ENCODE measurements at regions not wholly inside any gene's neighbourhood (a gene's known extent, or its start where the extent isn't known, plus 50 kb on each side); places are given as distances from the start of the nearest gene placed in this dataset.

DNA sequence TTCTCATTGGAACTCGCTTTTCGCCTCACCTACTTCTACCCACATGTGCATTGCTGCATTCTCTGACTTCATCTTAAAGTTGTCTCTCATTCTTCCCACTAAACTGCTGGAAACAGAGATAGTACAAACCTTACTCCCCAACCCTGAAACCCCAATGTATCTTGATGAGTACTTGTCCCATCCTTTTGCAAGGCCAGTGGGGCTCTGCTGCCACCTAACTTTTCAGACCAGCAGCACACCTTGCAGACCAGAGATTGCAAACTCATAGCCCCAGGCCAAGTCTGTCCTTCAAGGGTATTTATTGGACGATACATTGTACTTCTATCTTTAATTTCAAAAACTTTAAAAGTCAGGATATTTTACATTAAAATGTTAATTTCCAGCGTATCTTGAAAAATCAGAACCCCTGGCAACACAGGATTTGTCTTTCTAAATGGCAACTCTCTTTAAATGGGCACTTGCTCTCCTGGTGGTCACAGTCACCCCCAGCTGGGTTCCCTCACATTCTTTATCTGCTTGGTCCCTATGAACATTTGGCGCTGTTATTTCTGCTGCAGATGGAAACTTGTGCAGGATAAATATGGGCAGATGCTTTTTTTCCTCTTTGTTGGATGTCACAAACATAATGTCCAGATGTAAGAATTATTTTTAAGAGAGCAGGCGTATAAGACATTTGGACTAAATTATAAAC, 83.9 kb downstream of the SOD2 start:
- 75% methylated on average over 6 of the region's 6 CpGs for WGBS, 2 donors
- TF ChIP-seq, protein P1, sequence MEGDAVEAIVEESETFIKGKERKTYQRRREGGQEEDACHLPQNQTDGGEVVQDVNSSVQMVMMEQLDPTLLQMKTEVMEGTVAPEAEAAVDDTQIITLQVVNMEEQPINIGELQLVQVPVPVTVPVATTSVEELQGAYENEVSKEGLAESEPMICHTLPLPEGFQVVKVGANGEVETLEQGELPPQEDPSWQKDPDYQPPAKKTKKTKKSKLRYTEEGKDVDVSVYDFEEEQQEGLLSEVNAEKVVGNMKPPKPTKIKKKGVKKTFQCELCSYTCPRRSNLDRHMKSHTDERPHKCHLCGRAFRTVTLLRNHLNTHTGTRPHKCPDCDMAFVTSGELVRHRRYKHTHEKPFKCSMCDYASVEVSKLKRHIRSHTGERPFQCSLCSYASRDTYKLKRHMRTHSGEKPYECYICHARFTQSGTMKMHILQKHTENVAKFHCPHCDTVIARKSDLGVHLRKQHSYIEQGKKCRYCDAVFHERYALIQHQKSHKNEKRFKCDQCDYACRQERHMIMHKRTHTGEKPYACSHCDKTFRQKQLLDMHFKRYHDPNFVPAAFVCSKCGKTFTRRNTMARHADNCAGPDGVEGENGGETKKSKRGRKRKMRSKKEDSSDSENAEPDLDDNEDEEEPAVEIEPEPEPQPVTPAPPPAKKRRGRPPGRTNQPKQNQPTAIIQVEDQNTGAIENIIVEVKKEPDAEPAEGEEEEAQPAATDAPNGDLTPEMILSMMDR (IDR thresholded peaks at IDR 0.05), result peak in 3 of 6 experiments; percentile 27 to 47 (median 34)
- TF ChIP-seq POLR2A (IDR thresholded peaks at IDR 0.05), result no peak
- H3K27me3 ChIP-seq, result no peaks in the 10 kb centered on the region
- no peak overlapping the region for H3K27ac ChIP-seq
- H3K36me3 ChIP-seq, result no peaks in the 10 kb centered on the region
- intact Hi-C loops (cut with DNase I), result no loop called here
- no peaks in the 10 kb centered on the region for H3K4me1 ChIP-seq
- H3K4me3 ChIP-seq (replicated peaks in 1 of 3), result no peak overlapping the region
- no peaks in the 10 kb centered on the region for H3K9me3 ChIP-seq
- peak in 1 of 2 donors; percentile 22 for DNase-seq

DNA sequence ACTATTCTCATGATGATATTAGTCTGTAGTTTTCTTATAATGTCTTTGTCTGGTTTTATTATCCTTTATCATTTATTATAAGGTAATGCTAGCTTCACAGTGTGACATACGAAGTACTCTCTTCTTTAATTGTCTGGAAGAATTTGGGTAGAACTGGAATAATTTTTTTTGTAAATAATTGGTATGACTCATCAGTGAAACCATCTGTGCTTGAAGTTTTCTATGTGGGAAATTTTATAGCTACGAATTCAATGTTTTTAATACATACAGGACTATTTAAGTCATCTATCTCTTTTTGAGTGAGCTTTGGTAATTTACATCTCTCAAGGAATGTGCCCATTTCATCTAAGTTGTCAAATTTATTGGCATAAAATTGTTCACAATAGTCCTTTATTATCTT, 86.3 kb downstream of the SOD2 start:
- Histone ChIP-seq H3K27me3 (no peaks in the 10 kb centered on the region), H3K4me1 (no peaks in the 10 kb centered on the region), H3K36me3 (no peaks in the 10 kb centered on the region), H3K27ac (no peak overlapping the region), H3K4me3 (replicated peaks in 1 of 3) (no peak overlapping the region), H3K9me3 (no peaks in the 10 kb centered on the region)
- intact Hi-C loops (cut with DNase I), result no loop called here
- TF ChIP-seq, protein P1 (IDR thresholded peaks at IDR 0.05), result no peak
- TF ChIP-seq POLR2A (IDR thresholded peaks at IDR 0.05), result no peak
- DNase-seq, result no peak
- WGBS, 2 donors, result 83 to 88% methylated on average over 2 of the region's 2 CpGs

DNA sequence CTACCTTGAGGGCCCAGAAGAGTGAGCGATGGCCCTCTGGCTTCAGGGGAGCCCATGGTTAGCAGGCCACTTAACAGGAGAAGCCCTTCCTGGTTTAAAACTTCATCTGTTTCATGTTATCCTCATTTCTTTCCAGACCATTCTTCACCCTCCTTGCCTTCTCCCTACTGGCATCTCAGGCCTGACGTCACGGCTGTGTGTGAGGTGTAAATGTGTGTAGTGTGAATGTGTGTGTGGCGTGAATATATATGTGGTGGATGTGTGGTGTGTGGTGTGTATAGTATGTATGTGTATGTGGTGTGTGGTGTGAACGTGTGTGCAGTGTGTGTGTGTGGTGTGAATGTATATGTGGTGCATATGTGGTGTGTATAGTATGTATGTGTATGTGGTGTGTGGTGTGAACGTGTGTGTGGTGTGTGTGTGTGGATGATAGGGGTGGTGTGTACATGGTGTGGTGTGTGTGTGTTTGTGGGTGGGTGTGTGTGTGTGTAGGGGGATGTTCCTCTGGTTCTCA, 88.5 kb downstream of the SOD2 start:
- H3K27ac ChIP-seq, result no peak overlapping the region
- no peaks in the 10 kb centered on the region for H3K27me3 ChIP-seq
- WGBS, 2 donors, result 77 to 89% methylated on average over 6 of the region's 6 CpGs
- no peak overlapping the region for H3K4me3 ChIP-seq (replicated peaks in 1 of 3)
- intact Hi-C loops (cut with DNase I), result no loop called here
- no peak for TF ChIP-seq POLR2A (IDR thresholded peaks at IDR 0.05)
- TF ChIP-seq, protein P1 (IDR thresholded peaks at IDR 0.05), result no peak
- H3K4me1 ChIP-seq, result no peaks in the 10 kb centered on the region
- DNase-seq, result no peak
- no peaks in the 10 kb centered on the region for H3K36me3 ChIP-seq
- H3K9me3 ChIP-seq, result no peaks in the 10 kb centered on the region

DNA sequence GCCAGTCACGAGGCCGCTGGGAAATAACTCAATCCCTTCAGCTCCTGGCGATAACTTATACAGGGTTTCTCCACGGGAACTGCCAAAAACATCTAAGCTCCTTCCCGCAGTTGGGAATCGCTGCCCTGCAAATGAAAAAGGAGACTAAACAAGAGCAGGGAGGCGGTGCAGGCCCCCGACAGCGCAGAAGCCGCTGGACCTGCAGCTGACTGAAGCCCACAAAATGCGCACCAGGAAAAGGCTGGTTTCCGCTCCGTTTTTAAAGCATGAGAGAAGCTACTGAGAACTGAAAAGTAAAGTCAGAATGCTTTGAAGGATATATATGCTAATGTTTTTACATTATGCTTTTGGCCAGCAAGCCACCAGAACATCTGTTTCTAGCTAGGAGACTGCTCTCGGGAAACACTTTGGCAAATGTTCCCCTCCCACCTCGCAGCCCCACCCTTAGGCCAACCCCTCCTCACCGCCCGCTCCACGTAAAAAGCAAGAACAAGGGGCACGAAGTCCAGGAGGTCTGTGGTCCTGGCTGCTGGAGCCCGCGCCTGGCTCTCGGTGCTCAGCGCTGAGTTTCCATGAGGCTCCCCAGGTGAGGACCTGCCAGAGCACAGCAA, 90.5 kb downstream of the SOD2 start:
- TF ChIP-seq, protein P1 (IDR thresholded peaks at IDR 0.05), result no peak
- no peak for TF ChIP-seq POLR2A (IDR thresholded peaks at IDR 0.05)
- Histone ChIP-seq H3K27me3 (no peaks in the 10 kb centered on the region), H3K4me1 (no peaks in the 10 kb centered on the region), H3K4me3 (replicated peaks in 1 of 3) (no peak overlapping the region), H3K36me3 (no peaks in the 10 kb centered on the region), H3K9me3 (no peaks in the 10 kb centered on the region), H3K27ac (no peak overlapping the region)
- intact Hi-C loops (cut with DNase I), result no loop called here
- 68 to 81% methylated on average over 21 to 23 of the region's 23 CpGs for whole genome bisulfite sequencing, 2 donors
- no peak for DNase-seq

DNA sequence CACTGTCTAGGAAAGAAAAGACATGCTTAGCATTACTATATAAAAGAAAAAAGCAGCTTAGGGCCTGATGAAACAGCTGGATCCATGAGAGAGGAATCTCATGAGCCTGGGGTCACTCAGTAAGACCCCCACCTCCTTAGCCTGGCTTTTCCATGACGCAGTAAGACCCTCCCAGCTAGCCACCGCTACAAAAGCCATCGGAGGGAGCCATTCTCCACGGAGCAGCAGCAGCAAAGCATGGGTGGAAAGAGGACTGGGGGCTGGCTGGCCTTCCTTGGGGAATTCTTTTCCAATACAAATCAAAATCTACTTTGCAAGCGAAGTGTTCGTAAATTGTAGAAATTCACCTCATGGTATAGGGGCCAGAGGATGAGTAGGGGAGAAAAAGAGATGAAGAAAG, 91.8 kb downstream of the SOD2 start:
- H3K4me3 ChIP-seq (replicated peaks in 1 of 3), result no peak overlapping the region
- no peaks in the 10 kb centered on the region for H3K4me1 ChIP-seq
- no peaks in the 10 kb centered on the region for H3K9me3 ChIP-seq
- no peak for TF ChIP-seq POLR2A (IDR thresholded peaks at IDR 0.05)
- TF ChIP-seq, protein P1 (IDR thresholded peaks at IDR 0.05), result no peak
- intact Hi-C loops (cut with DNase I), result no loop called here
- 65 to 73% methylated on average over 6 of the region's 6 CpGs for WGBS, 2 donors
- H3K27me3 ChIP-seq, result no peaks in the 10 kb centered on the region
- no peak for DNase-seq
- H3K36me3 ChIP-seq, result no peaks in the 10 kb centered on the region
- H3K27ac ChIP-seq, result no peak overlapping the region

Measured in thyroid gland (tissue), 4 donors.